ENCODE measurements at regions not wholly inside any gene's neighbourhood (a gene's known extent, or its start where the extent isn't known, plus 50 kb on each side); places are given as distances from the start of the nearest gene placed in this dataset.
"Not testable (repeated sequence)": the region's sequence is repeated elsewhere in the genome, so short reads cannot be mapped to it uniquely, and the experiment has no call there.

GRCh38 chr2:200102971-200103370 lies 147.6 kb downstream of the MAIP1 start:
- no peak for DNase-seq

- no peak for DNase-seq
Observed at GRCh38 chr2:200104015-200104414, 148.6 kb downstream of the MAIP1 start.

GRCh38 chr2:200107514-200108217 lies 152.3 kb downstream of the MAIP1 start:
- no peak for DNase-seq

- DNase-seq, result no peak
Observed at GRCh38 chr2:200109421-200109820, 154.0 kb downstream of the MAIP1 start.

- DNase-seq, result no peak
Observed at GRCh38 chr2:200110381-200110780, 155.0 kb downstream of the MAIP1 start.

GRCh38 chr2:200113016-200113799 lies 157.8 kb downstream of the MAIP1 start:
- DNase-seq, result not testable (repeated sequence)

GRCh38 chr2:200119236-200119635 lies 163.9 kb downstream of the MAIP1 start:
- DNase-seq, result no peak

- DNase-seq, result no peak
Observed at GRCh38 chr2:200121931-200122330, 166.5 kb downstream of the MAIP1 start.

- DNase-seq, result no peak
Observed at GRCh38 chr2:200122683-200123082, 167.3 kb downstream of the MAIP1 start.

- not testable (repeated sequence) for DNase-seq
Observed at GRCh38 chr2:200124665-200125368, 169.4 kb downstream of the MAIP1 start.

GRCh38 chr2:200125444-200126284 lies 170.3 kb downstream of the MAIP1 start:
- no peak for DNase-seq

GRCh38 chr2:200126285-200126670 lies 170.9 kb downstream of the MAIP1 start:
- DNase-seq, result not testable (repeated sequence)

- DNase-seq, result not testable (repeated sequence)
Observed at GRCh38 chr2:200126680-200127079, 171.3 kb downstream of the MAIP1 start.

GRCh38 chr2:200127848-200128247 lies 172.5 kb downstream of the MAIP1 start:
- no peak for DNase-seq

- no peak for DNase-seq
Observed at GRCh38 chr2:200128296-200128695, 172.9 kb downstream of the MAIP1 start.

- DNase-seq, result no peak
Observed at GRCh38 chr2:200129721-200130462, 174.5 kb downstream of the MAIP1 start.

- no peak for DNase-seq
Observed at GRCh38 chr2:200130762-200131166, 175.4 kb downstream of the MAIP1 start.

GRCh38 chr2:200131307-200131706 lies 175.2 kb upstream of the SPATS2L start:
- no peak for DNase-seq

GRCh38 chr2:200135082-200135481 lies 171.4 kb upstream of the SPATS2L start:
- DNase-seq, result no peak

- DNase-seq, result no peak
Observed at GRCh38 chr2:200136655-200137054, 169.8 kb upstream of the SPATS2L start.

GRCh38 chr2:200137271-200137670 lies 169.2 kb upstream of the SPATS2L start:
- no peak for DNase-seq

- DNase-seq, result no peak
Observed at GRCh38 chr2:200137691-200138090, 168.8 kb upstream of the SPATS2L start.

All from inflammatory macrophage treated with lipopolysaccharide for 1 hour (primary cell).